Activated CD8-positive, alpha-beta T cell treated with anti-CD3 and anti-CD28 coated beads, Interleukin-2, amount 10 ng/mL, durations not matched to agents 7 days and 5 days (primary cell): ENCODE measurements at regions not wholly inside any gene's neighbourhood (a gene's known extent, or its start where the extent isn't known, plus 50 kb on each side); places are given as distances from the start of the nearest gene placed in this dataset.

Source experiments
- ATAC-seq: fragments of 150-1000 bp; cut with Tn5 transposase; one replicate; pipeline ENCODE4 v1.10.0; 2021; ENCODE audit warnings: moderate library complexity
- CTCF ChIA-PET: fragments of 350-600 bp; sonication (Branson Sonifier 250); formaldehyde crosslinking; loops from one replicate; lab custom pipeline; 2021; ENCODE audit warnings: antibody characterized with exemption; lab: Charles Lee
- POLR2A ChIA-PET: fragments of 350-600 bp; sonication (Branson Sonifier 250); formaldehyde crosslinking; loops from one replicate; lab custom pipeline; 2021; ENCODE audit warnings: antibody characterized with exemption; lab: Charles Lee
- DNase-seq: peaks from one replicate; pipeline ENCODE4 v3.0.0-alpha.2; 2020
- H3K27ac Mint-ChIP-seq: one replicate; pipeline ENCODE4 v1.8.0; 2021; ENCODE audit warnings: mild to moderate bottlenecking, mixed read lengths
- H3K27me3 Mint-ChIP-seq: one replicate; pipeline ENCODE4 v1.8.0; 2021; ENCODE audit warnings: low read depth, mixed read lengths
- H3K36me3 Mint-ChIP-seq: one replicate; pipeline ENCODE4 v1.8.0; 2021; ENCODE audit warnings: low read depth, mixed read lengths
- H3K4me1 Mint-ChIP-seq: one replicate; pipeline ENCODE4 v1.8.0; 2021; ENCODE audit warnings: low read depth, mixed read lengths
- H3K4me3 Mint-ChIP-seq: one replicate; pipeline ENCODE4 v1.8.0; 2021; ENCODE audit warnings: mild to moderate bottlenecking, mixed read lengths
- H3K9me3 Mint-ChIP-seq: one replicate; pipeline ENCODE4 v1.8.0; 2022; ENCODE audit warnings: mixed read lengths; ENCODE audit not compliant: insufficient read depth

DNA sequence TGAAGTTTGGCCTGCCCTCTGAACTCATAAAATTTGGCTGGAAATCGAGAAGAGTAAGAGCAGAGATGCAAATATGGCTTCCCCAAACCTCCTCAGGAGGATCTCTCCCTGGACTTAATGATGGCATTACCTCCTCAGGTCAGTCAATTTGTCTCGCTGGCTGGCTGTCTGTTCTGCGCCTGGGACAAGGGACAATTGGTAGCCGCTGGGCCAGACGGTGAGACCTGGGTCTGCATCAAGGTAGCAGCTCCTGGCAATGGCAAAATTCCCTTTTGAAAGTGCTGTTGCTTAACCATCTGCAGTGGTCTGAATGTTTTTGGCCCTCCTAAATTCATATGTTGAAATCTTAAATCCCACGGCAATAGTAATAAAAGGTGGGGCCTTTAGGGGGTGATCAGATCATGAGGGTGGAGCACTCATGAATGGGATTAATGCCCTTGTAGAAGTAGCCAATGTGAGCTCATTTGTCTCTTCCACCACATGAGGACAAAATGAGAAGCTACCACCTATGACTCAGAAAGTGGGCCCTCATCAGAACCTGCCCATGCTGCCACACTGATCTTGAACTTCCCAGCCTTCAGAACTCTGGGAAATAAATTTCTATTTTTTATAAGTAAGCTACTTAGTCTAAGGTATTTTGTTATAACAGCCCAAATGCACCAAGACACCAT is 439.3 kb upstream of the KLF4 start:
- POLR2A ChIA-PET: no interaction called here
- DNase-seq: no peak
- CTCF ChIA-PET: no interaction called here
- ATAC-seq: no peak
- no peak overlapping the region for H3K27ac Mint-ChIP-seq
- no peaks in the 10 kb centered on the region for H3K27me3 Mint-ChIP-seq
- peaks cover 5% of the 10 kb centered on the region for H3K9me3 Mint-ChIP-seq
- no peak overlapping the region for H3K4me3 Mint-ChIP-seq
- H3K36me3 Mint-ChIP-seq: no peaks in the 10 kb centered on the region
- no peaks in the 10 kb centered on the region for H3K4me1 Mint-ChIP-seq

DNA sequence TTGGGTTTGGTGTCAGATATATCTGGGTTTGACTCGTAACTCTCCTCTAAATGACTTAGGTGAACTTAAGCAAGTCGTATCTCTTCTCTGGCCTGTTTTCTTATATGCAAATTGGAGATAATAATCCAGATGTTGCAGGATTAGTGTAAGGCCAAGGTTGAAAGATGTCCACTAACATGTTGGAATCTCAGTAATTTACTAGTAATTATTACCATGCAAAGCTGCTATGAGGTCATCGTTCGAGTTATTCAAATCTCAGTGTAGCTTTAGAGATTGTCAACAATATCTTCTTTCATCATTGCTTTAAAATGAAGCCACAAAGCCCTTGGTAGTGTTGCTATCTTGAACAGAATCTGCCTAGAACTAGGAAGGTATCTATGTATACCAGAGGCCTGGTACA is 437.7 kb upstream of the KLF4 start:
- Mint-ChIP-seq H3K27ac (no peak overlapping the region), H3K9me3 (peaks cover 5% of the 10 kb centered on the region), H3K36me3 (no peaks in the 10 kb centered on the region), H3K4me1 (no peaks in the 10 kb centered on the region), H3K27me3 (no peaks in the 10 kb centered on the region), H3K4me3 (no peak overlapping the region)
- POLR2A ChIA-PET: no interaction called here
- DNase-seq (no peak), ATAC-seq (no peak)
- CTCF ChIA-PET: no interaction called here

GRCh38 chr9:107925749-107926297 is 436.3 kb upstream of the KLF4 start:
- POLR2A ChIA-PET: no interaction called here
- CTCF ChIA-PET: no interaction called here
- no peaks in the 10 kb centered on the region for H3K27me3 Mint-ChIP-seq
- no peak overlapping the region for H3K4me3 Mint-ChIP-seq
- H3K36me3 Mint-ChIP-seq: no peaks in the 10 kb centered on the region
- peaks cover 5% of the 10 kb centered on the region for H3K9me3 Mint-ChIP-seq
- no peak for ATAC-seq
- no peak overlapping the region for H3K27ac Mint-ChIP-seq
- DNase-seq: no peak
- no peaks in the 10 kb centered on the region for H3K4me1 Mint-ChIP-seq

DNA sequence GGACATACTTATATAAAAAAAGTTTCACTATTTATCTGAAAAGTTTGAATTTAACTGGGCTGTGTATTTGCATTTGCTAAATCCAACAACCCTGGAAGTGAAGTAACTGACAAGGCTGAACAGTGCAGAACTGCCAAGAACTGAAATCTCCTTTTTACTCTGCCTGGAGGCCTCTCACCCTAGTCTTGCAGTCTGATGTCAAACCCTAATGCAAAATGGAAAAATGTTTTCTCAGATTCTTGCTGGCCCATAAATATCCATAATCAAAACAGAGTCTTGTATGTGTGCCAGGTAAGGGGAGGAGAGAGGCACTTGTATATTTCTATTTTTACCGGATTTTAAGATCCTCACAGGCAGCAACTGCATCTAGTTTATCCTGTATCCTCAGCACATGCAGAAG is 432.7 kb upstream of the KLF4 start:
- Mint-ChIP-seq H3K4me1 (no peaks in the 10 kb centered on the region), H3K27me3 (no peaks in the 10 kb centered on the region), H3K36me3 (no peaks in the 10 kb centered on the region), H3K4me3 (no peak overlapping the region), H3K27ac (no peak overlapping the region), H3K9me3 (peaks cover 5% of the 10 kb centered on the region)
- DNase-seq (no peak), ATAC-seq (no peak)
- CTCF ChIA-PET: no interaction called here
- POLR2A ChIA-PET: no interaction called here

DNA sequence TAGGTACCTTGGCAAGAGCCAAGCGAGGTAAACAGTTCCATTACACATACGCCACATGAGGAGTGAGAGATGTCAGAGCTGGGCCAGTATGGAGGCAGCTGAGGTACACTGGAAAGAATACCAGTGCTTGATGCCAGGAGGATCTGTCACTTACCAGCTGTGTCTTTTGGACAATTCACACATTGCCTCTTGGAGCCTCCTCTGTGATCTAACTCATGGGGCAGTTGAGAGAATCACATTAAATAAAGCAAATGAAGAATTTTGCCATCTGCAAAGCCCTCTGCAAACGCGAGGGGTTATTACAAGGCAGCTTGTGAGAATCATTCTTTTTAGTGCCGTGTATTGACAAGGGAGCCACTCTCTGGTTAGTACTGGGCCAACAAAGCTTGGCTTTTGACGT is 429.7 kb upstream of the KLF4 start:
- DNase-seq: no peak
- H3K27ac Mint-ChIP-seq: no peak overlapping the region
- no peaks in the 10 kb centered on the region for H3K27me3 Mint-ChIP-seq
- CTCF ChIA-PET: no interaction called here
- no peak overlapping the region for H3K4me3 Mint-ChIP-seq
- no peak for ATAC-seq
- H3K9me3 Mint-ChIP-seq: no peaks in the 10 kb centered on the region
- no peaks in the 10 kb centered on the region for H3K4me1 Mint-ChIP-seq
- POLR2A ChIA-PET: no interaction called here
- H3K36me3 Mint-ChIP-seq: no peaks in the 10 kb centered on the region

DNA sequence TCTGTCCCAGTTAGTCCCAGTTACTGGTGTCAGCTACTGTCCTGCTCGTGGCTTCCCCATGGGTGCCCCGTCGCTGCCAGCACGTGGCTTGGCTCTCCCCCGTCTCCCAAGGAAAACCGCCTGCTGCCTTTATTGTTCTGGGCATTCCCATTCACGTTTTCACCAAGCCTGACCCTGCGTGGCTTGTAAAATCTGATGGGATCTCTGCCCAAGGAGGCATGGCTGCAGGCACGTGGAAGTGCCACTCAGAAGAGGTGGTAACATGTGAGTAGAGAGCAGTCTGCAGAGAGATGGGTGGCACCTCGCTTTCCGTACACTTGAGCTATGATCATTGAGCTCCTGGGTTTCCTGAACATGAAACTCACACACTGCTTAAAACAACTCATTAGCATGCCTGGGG is 429.2 kb upstream of the KLF4 start:
- DNase-seq: no peak
- Mint-ChIP-seq H3K27ac (no peak overlapping the region), H3K36me3 (no peaks in the 10 kb centered on the region), H3K4me1 (no peaks in the 10 kb centered on the region), H3K27me3 (no peaks in the 10 kb centered on the region), H3K4me3 (no peak overlapping the region), H3K9me3 (no peaks in the 10 kb centered on the region)
- ChIA-PET POLR2A (no interaction called here), CTCF (no interaction called here)
- ATAC-seq: no peak

- no peak for ATAC-seq
- H3K36me3 Mint-ChIP-seq: no peaks in the 10 kb centered on the region
Observed at GRCh38 chr9:107914151-107914550, 424.6 kb upstream of the KLF4 start.

DNA sequence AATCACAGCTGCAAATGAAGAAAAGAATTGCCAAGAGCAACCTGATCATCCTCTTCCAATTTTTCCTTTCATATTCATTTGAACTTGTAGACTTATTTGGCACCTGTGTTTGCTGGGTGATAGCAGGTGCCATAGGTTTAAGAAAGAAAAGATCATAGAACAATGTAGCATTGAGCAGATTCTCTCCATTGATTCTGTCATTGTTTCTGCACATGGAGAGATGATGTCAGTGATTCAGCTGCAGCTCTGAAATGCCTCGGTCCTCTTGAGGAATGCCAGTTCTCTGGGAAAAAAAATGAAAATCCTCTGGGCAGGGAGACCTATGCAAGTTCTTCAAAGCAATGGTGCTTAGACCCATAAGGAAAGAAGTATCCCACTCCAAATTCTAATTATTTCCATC is 418.1 kb upstream of the KLF4 start:
- DNase-seq: no peak
- ChIA-PET CTCF (no interaction called here), POLR2A (no interaction called here)
- no peak for ATAC-seq
- H3K4me3 Mint-ChIP-seq: no peak overlapping the region
- no peaks in the 10 kb centered on the region for H3K9me3 Mint-ChIP-seq
- no peak overlapping the region for H3K27ac Mint-ChIP-seq
- no peaks in the 10 kb centered on the region for H3K36me3 Mint-ChIP-seq
- H3K27me3 Mint-ChIP-seq: no peaks in the 10 kb centered on the region
- no peaks in the 10 kb centered on the region for H3K4me1 Mint-ChIP-seq

More at GRCh38 chr9:107914151-107914550, 424.6 kb upstream of the KLF4 start:
- Mint-ChIP-seq H3K9me3 (no peaks in the 10 kb centered on the region), H3K4me1 (no peaks in the 10 kb centered on the region), H3K27ac (no peak overlapping the region), H3K27me3 (no peaks in the 10 kb centered on the region), H3K4me3 (no peak overlapping the region)
- DNase-seq: no peak
- POLR2A ChIA-PET: no interaction called here
- CTCF ChIA-PET: no interaction called here

DNA sequence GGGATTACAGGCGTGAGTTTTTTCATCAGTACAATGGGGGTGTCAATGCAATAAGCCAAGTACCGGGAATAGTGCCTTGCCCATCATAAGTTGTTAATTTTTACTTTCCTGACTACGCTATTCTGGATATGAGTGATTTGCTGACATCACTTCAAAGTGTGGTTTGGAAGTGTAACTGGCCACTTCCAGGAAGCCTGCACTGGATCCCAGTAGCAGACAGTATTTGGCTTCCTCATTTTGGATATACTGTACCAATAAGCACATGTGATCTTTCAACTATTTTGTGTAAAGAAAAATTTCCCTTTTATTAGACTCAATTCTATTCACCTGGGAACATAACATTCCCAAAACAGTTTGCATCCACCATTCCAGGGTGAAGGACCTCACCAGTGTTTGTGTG is 417.7 kb upstream of the KLF4 start:
- no peaks in the 10 kb centered on the region for H3K4me1 Mint-ChIP-seq
- H3K27me3 Mint-ChIP-seq: no peaks in the 10 kb centered on the region
- CTCF ChIA-PET: no interaction called here
- no peak overlapping the region for H3K4me3 Mint-ChIP-seq
- no peak for ATAC-seq
- POLR2A ChIA-PET: no interaction called here
- H3K9me3 Mint-ChIP-seq: no peaks in the 10 kb centered on the region
- no peaks in the 10 kb centered on the region for H3K36me3 Mint-ChIP-seq
- H3K27ac Mint-ChIP-seq: no peak overlapping the region
- no peak for DNase-seq

- H3K36me3 Mint-ChIP-seq: no peaks in the 10 kb centered on the region
- H3K27ac Mint-ChIP-seq: no peak overlapping the region
- ATAC-seq (no peak), DNase-seq (no peak)
- no peak overlapping the region for H3K4me3 Mint-ChIP-seq
- H3K4me1 Mint-ChIP-seq: no peaks in the 10 kb centered on the region
- CTCF ChIA-PET: no interaction called here
- POLR2A ChIA-PET: no interaction called here
- H3K27me3 Mint-ChIP-seq: no peaks in the 10 kb centered on the region
- no peaks in the 10 kb centered on the region for H3K9me3 Mint-ChIP-seq
Observed at GRCh38 chr9:107906074-107906473, 416.5 kb upstream of the KLF4 start.

- no peaks in the 10 kb centered on the region for H3K4me1 Mint-ChIP-seq
- CTCF ChIA-PET: no interaction called here
- H3K27me3 Mint-ChIP-seq: no peaks in the 10 kb centered on the region
- ATAC-seq (no peak), DNase-seq (no peak)
- no peak overlapping the region for H3K4me3 Mint-ChIP-seq
- no peaks in the 10 kb centered on the region for H3K36me3 Mint-ChIP-seq
- no peaks in the 10 kb centered on the region for H3K9me3 Mint-ChIP-seq
- H3K27ac Mint-ChIP-seq: no peak overlapping the region
- POLR2A ChIA-PET: no interaction called here
Observed at GRCh38 chr9:107905308-107906020, 415.9 kb upstream of the KLF4 start.

GRCh38 chr9:107899961-107900330 is 410.4 kb upstream of the KLF4 start:
- H3K27me3 Mint-ChIP-seq: no peaks in the 10 kb centered on the region

More at GRCh38 chr9:107899961-107900330, 410.4 kb upstream of the KLF4 start:
- Mint-ChIP-seq H3K36me3 (no peaks in the 10 kb centered on the region), H3K9me3 (no peaks in the 10 kb centered on the region), H3K4me3 (no peak overlapping the region), H3K27ac (no peak overlapping the region), H3K4me1 (no peaks in the 10 kb centered on the region)
- DNase-seq (no peak), ATAC-seq (no peak)
- ChIA-PET CTCF (no interaction called here), POLR2A (no interaction called here)
